ENCODE measurements at regions not wholly inside any gene's neighbourhood (a gene's known extent, or its start where the extent isn't known, plus 50 kb on each side); places are given as distances from the start of the nearest gene placed in this dataset.
"Not testable (repeated sequence)": the region's sequence is repeated elsewhere in the genome, so short reads cannot be mapped to it uniquely, and the experiment has no call there.

GRCh38 chr4:153929675-153930074, 140.8 kb upstream of the SFRP2 start:
- DNase-seq, result no peak

GRCh38 chr4:153927451-153927850, 138.6 kb upstream of the SFRP2 start:
- no peak for DNase-seq

- DNase-seq, result no peak
Observed at GRCh38 chr4:153922148-153922547, 133.3 kb upstream of the SFRP2 start.

GRCh38 chr4:153919667-153920066, 130.8 kb upstream of the SFRP2 start:
- peak; percentile 41 for DNase-seq

GRCh38 chr4:153916273-153916755, 127.4 kb upstream of the SFRP2 start:
- DNase-seq, result no peak

GRCh38 chr4:153912301-153912700, 123.4 kb upstream of the SFRP2 start:
- no peak for DNase-seq

GRCh38 chr4:153909672-153910071, 120.8 kb upstream of the SFRP2 start:
- DNase-seq, result no peak

- no peak for DNase-seq
Observed at GRCh38 chr4:153906231-153906630, 117.3 kb upstream of the SFRP2 start.

- DNase-seq, result no peak
Observed at GRCh38 chr4:153905231-153905630, 116.3 kb upstream of the SFRP2 start.

GRCh38 chr4:153904011-153904410, 115.1 kb upstream of the SFRP2 start:
- no peak for DNase-seq

- no peak for DNase-seq
Observed at GRCh38 chr4:153901220-153901619, 112.3 kb upstream of the SFRP2 start.

GRCh38 chr4:153900426-153900825, 111.5 kb upstream of the SFRP2 start:
- DNase-seq, result no peak

GRCh38 chr4:153890761-153891160, 101.9 kb upstream of the SFRP2 start:
- DNase-seq, result no peak

GRCh38 chr4:153887217-153887616, 98.3 kb upstream of the SFRP2 start:
- DNase-seq, result no peak

- no peak for DNase-seq
Observed at GRCh38 chr4:153884325-153884724, 95.4 kb upstream of the SFRP2 start.

- no peak for DNase-seq
Observed at GRCh38 chr4:153880983-153881382, 92.1 kb upstream of the SFRP2 start.

GRCh38 chr4:153877898-153878297, 89.0 kb upstream of the SFRP2 start:
- DNase-seq, result no peak

GRCh38 chr4:153873741-153874140, 84.9 kb upstream of the SFRP2 start:
- DNase-seq, result no peak

GRCh38 chr4:153866766-153867165, 77.9 kb upstream of the SFRP2 start:
- DNase-seq, result not testable (repeated sequence)

- no peak for DNase-seq
Observed at GRCh38 chr4:153852501-153852900, 63.6 kb upstream of the SFRP2 start.

- no peak for DNase-seq
Observed at GRCh38 chr4:153850533-153851280, 61.8 kb upstream of the SFRP2 start.

GRCh38 chr4:153844144-153844543, 55.3 kb upstream of the SFRP2 start:
- DNase-seq, result no peak
